RCC 7860 (cell line): ENCODE measurements at regions not wholly inside any gene's neighbourhood (a gene's known extent, or its start where the extent isn't known, plus 50 kb on each side); places are given as distances from the start of the nearest gene placed in this dataset.
A peak's percentile ranks its signal among the peaks of the same experiment; 100 is the strongest.

ENCODE experiments used
- DNase-seq: peaks from one replicate; pipeline ENCODE4 v3.0.0-alpha.2; 2015; ENCODE audit warnings: low spot score
- FAIRE-seq: peaks from 2 replicates; lab custom pipeline; 2012; peaks lifted over from hg19 to GRCh38; lab: Jason Lieb, UNC

- DNase-seq = no peak
- no peak for FAIRE-seq
These were observed 500.3 kb upstream of the SMIM21 start for GRCh38 chr18:75927791-75928190.

- FAIRE-seq = peak; percentile 30
These were observed 499.3 kb upstream of the SMIM21 start for GRCh38 chr18:75926811-75927210.

GRCh38 chr18:75923169-75923568 lies 495.7 kb upstream of the SMIM21 start:
- FAIRE-seq (peak; percentile 18), DNase-seq (peak; percentile 42)

More at GRCh38 chr18:75926811-75927210, 499.3 kb upstream of the SMIM21 start:
- DNase-seq = no peak

GRCh38 chr18:75916624-75916982 lies 489.1 kb upstream of the SMIM21 start:
- FAIRE-seq = no peak

GRCh38 chr18:75915941-75916623 lies 488.6 kb upstream of the SMIM21 start:
- FAIRE-seq (no peak), DNase-seq (no peak)

More at GRCh38 chr18:75916624-75916982, 489.1 kb upstream of the SMIM21 start:
- DNase-seq = no peak

GRCh38 chr18:75912829-75913228 lies 485.3 kb upstream of the SMIM21 start:
- no peak for DNase-seq
- FAIRE-seq = no peak

- FAIRE-seq (no peak), DNase-seq (no peak)
These were observed 476.9 kb upstream of the SMIM21 start for GRCh38 chr18:75904416-75904815.

GRCh38 chr18:75898651-75899050 lies 471.1 kb upstream of the SMIM21 start:
- FAIRE-seq (no peak), DNase-seq (no peak)

- FAIRE-seq (no peak), DNase-seq (no peak)
These were observed 469.9 kb upstream of the SMIM21 start for GRCh38 chr18:75897386-75897785.

GRCh38 chr18:75896865-75897264 lies 469.4 kb upstream of the SMIM21 start:
- FAIRE-seq (no peak), DNase-seq (no peak)

GRCh38 chr18:75895135-75895534 lies 467.6 kb upstream of the SMIM21 start:
- FAIRE-seq (no peak), DNase-seq (no peak)

GRCh38 chr18:75884728-75885127 lies 457.2 kb upstream of the SMIM21 start:
- no peak for DNase-seq
- FAIRE-seq = no peak

GRCh38 chr18:75880925-75881504 lies 453.5 kb upstream of the SMIM21 start:
- DNase-seq (no peak), FAIRE-seq (no peak)

- DNase-seq (no peak), FAIRE-seq (no peak)
These were observed 452.8 kb upstream of the SMIM21 start for GRCh38 chr18:75880266-75880665.

GRCh38 chr18:75879196-75879595 lies 451.7 kb upstream of the SMIM21 start:
- FAIRE-seq (no peak), DNase-seq (no peak)

- DNase-seq (no peak), FAIRE-seq (no peak)
These were observed 448.1 kb upstream of the SMIM21 start for GRCh38 chr18:75875559-75875958.

GRCh38 chr18:75874401-75875089 lies 447.0 kb upstream of the SMIM21 start:
- no peak for FAIRE-seq
- no peak for DNase-seq

- FAIRE-seq (no peak), DNase-seq (no peak)
These were observed 444.1 kb upstream of the SMIM21 start for GRCh38 chr18:75871596-75871995.

- DNase-seq = no peak
- no peak for FAIRE-seq
These were observed 441.7 kb upstream of the SMIM21 start for GRCh38 chr18:75869162-75869561.

GRCh38 chr18:75868031-75868430 lies 440.5 kb upstream of the SMIM21 start:
- FAIRE-seq (no peak), DNase-seq (no peak)

- FAIRE-seq = no peak
- DNase-seq = no peak
These were observed 438.1 kb upstream of the SMIM21 start for GRCh38 chr18:75865639-75866038.

- FAIRE-seq (no peak), DNase-seq (no peak)
These were observed 437.3 kb upstream of the SMIM21 start for GRCh38 chr18:75864816-75865215.
